LNCAP (cell line): ENCODE measurements at regions not wholly inside any gene's neighbourhood (a gene's known extent, or its start where the extent isn't known, plus 50 kb on each side); places are given as distances from the start of the nearest gene placed in this dataset.

Experiments used
- CTCF ChIP-seq: fragments of 450-650 bp; IDR thresholded peaks from 2 replicates; pipeline ENCODE4 v1.5.1; 2017; ENCODE audit warnings: mild to moderate bottlenecking

- TF ChIP-seq CTCF, result no peak
Observed at GRCh38 chr6:140101818-140102217, 727.4 kb upstream of the CITED2 start.

- no peak for TF ChIP-seq CTCF
Observed at GRCh38 chr6:140101367-140101766, 726.9 kb upstream of the CITED2 start.

DNA sequence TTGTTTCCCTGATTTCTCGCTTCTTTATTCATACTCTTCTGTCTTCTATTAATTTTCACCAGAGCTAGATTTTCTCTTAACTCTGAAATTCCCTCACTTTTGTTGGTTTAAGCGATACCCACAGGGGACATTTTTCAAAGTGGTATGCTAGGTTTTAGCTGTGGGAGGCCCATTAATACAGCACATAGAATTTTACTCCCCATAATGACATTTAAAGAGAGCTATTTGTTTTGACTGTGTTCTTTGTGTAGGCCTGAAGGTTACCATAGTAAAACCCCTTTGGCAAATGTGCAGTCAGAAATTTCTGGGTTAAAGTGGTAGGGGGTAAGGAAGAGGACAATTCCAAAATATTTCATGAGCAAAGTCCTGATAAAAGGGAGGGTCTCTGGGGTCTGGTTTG lies 721.1 kb upstream of the CITED2 start:
- no peak for TF ChIP-seq CTCF

- no peak for TF ChIP-seq CTCF
Observed at GRCh38 chr6:140091895-140092294, 717.4 kb upstream of the CITED2 start.

DNA sequence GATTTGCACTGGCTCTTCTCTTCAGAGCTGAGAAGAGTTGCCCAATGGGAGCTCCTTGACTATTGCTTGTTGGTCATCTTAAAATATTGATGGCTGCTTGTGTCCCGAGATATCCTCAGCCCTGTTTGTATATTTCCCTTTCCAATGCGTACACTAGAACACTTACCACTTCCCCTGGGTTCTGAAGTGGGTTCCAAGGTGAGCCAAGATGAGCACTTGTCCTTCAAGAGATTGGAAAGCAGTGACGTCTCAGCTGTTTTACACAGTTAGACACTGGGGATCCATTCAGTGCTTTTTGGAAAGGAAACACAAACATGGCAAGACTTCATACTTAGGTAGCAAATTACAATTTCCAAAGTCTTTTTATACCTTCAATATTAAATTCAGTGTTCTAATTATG lies 716.4 kb upstream of the CITED2 start:
- TF ChIP-seq CTCF, result no peak

- no peak for TF ChIP-seq CTCF
Observed at GRCh38 chr6:140083375-140083774, 708.9 kb upstream of the CITED2 start.

DNA sequence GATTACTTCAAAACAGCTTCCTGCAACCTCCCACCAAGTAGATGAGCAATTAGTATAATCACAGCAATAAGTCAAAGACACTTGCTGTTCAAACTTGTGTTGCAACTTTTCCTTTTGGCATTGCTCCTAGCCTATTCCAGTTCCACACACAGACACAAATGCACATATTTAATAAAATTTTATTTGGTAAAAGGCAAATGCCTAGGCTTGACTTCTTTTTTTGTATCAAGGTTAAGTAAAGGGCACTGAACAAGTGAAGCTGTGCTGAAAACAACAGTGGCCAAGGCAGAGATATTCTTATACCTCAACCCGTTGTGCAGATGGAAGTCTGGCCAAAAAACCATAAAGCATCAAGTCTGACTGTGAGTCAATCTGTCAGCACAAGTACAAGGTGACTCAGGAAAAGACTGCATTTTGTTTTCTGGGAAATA lies 708.4 kb upstream of the CITED2 start:
- TF ChIP-seq CTCF, result no peak

GRCh38 chr6:140079328-140079727 lies 704.9 kb upstream of the CITED2 start:
- no peak for TF ChIP-seq CTCF
